ENCODE measurements at regions not wholly inside any gene's neighbourhood (a gene's known extent, or its start where the extent isn't known, plus 50 kb on each side); places are given as distances from the start of the nearest gene placed in this dataset.

- Histone ChIP-seq H3K36me3 (ENCODE audit: control insufficient read depth in 4 of 4, insufficient read depth in 3 of 4, low read depth in 1 of 4, low read length in 3 of 4) (no peaks in the 10 kb centered on the region), H3K4me3 (ENCODE audit: low read depth in 1 of 3, low read length in 3 of 3) (no peak overlapping the region), H3K9me3 (ENCODE audit: control insufficient read depth in 4 of 4, low read length in 3 of 4) (no peaks in the 10 kb centered on the region), H3K4me1 (ENCODE audit: control insufficient read depth in 4 of 4, insufficient read depth in 4 of 4, low read length in 3 of 4) (no peaks in the 10 kb centered on the region), H3K27ac (ENCODE audit: low read depth in 1 of 2, low read length in 2 of 2) (no peak overlapping the region), H3K27me3 (ENCODE audit: control insufficient read depth in 4 of 4, insufficient read depth in 4 of 4, low read length in 3 of 4) (peaks cover 0 to 2% (median 0%) of the 10 kb centered on the region in 4 donors), H3K9ac (ENCODE audit: low read depth in 1 of 2, low read length in 2 of 2) (no peak overlapping the region)
- 65% methylated on average over 6 of the region's 6 CpGs for WGBS
- no peak for DNase-seq (ENCODE audit: low spot score)
- TF ChIP-seq FOXA2 (IDR thresholded peaks at IDR 0.05) (no peak), SP1 (IDR thresholded peaks at IDR 0.05) (no peak), RXRA (IDR thresholded peaks at IDR 0.05) (no peak), GABPA (IDR thresholded peaks at IDR 0.05 in 1 of 2, conservative IDR thresholded peaks at IDR 0.05 in 1 of 2) (no peak), JUND (IDR thresholded peaks at IDR 0.05) (no peak), REST (IDR thresholded peaks at IDR 0.05) (no peak), ZBTB33 (IDR thresholded peaks at IDR 0.05) (no peak), HNF4A (conservative IDR thresholded peaks at IDR 0.05) (no peak), NR2F2 (IDR thresholded peaks at IDR 0.05) (no peak), FOXA1 (IDR thresholded peaks at IDR 0.05) (no peak), MAX (IDR thresholded peaks at IDR 0.05) (no peak)
Measured at GRCh38 chr9:21585756-21586752, 103.9 kb upstream of the IFNE start.

GRCh38 chr9:21589344-21590056 lies 107.4 kb upstream of the IFNE start:
- Histone ChIP-seq H3K27ac (ENCODE audit: low read depth in 1 of 2, low read length in 2 of 2) (no peak overlapping the region), H3K36me3 (ENCODE audit: control insufficient read depth in 4 of 4, insufficient read depth in 3 of 4, low read depth in 1 of 4, low read length in 3 of 4) (no peaks in the 10 kb centered on the region), H3K9me3 (ENCODE audit: control insufficient read depth in 4 of 4, low read length in 3 of 4) (no peaks in the 10 kb centered on the region), H3K4me3 (ENCODE audit: low read depth in 1 of 3, low read length in 3 of 3) (no peak overlapping the region), H3K4me1 (ENCODE audit: control insufficient read depth in 4 of 4, insufficient read depth in 4 of 4, low read length in 3 of 4) (no peaks in the 10 kb centered on the region), H3K9ac (ENCODE audit: low read depth in 1 of 2, low read length in 2 of 2) (no peak overlapping the region), H3K27me3 (ENCODE audit: control insufficient read depth in 4 of 4, insufficient read depth in 4 of 4, low read length in 3 of 4) (peaks cover 0 to 2% (median 0%) of the 10 kb centered on the region in 4 donors)
- 64% methylated on average over 8 of the region's 8 CpGs for WGBS
- no peak for DNase-seq (ENCODE audit: low spot score)
- TF ChIP-seq FOXA2 (IDR thresholded peaks at IDR 0.05) (no peak), RAD21 (IDR thresholded peaks at IDR 0.05) (no peak), JUND (IDR thresholded peaks at IDR 0.05) (no peak), RXRA (IDR thresholded peaks at IDR 0.05) (no peak), SP1 (IDR thresholded peaks at IDR 0.05) (no peak), YY1 (IDR thresholded peaks at IDR 0.05) (no peak), TAF1 (conservative IDR thresholded peaks at IDR 0.05) (no peak), HNF4G (IDR thresholded peaks at IDR 0.05) (no peak), GABPA (IDR thresholded peaks at IDR 0.05 in 1 of 2, conservative IDR thresholded peaks at IDR 0.05 in 1 of 2) (no peak), ZBTB33 (IDR thresholded peaks at IDR 0.05) (no peak), CTCF (IDR thresholded peaks at IDR 0.05; ENCODE audit: low read depth, low read length, missing input control) (no peak), FOXA1 (IDR thresholded peaks at IDR 0.05) (no peak), HNF4A (conservative IDR thresholded peaks at IDR 0.05) (no peak), ATF3 (IDR thresholded peaks at IDR 0.05) (no peak)

Measured in liver (tissue), 8 donors.